Right renal cortex interstitium (tissue), 3 donors: ENCODE measurements at regions not wholly inside any gene's neighbourhood (a gene's known extent, or its start where the extent isn't known, plus 50 kb on each side); places are given as distances from the start of the nearest gene placed in this dataset.

Source experiments
- DNase-seq, 3 donors: peaks; one replicate each; pipeline ENCODE4 v3.0.0-alpha.2; 2013; ENCODE audit warnings: low read depth in 3 of 3, low spot score in 2 of 3

DNA sequence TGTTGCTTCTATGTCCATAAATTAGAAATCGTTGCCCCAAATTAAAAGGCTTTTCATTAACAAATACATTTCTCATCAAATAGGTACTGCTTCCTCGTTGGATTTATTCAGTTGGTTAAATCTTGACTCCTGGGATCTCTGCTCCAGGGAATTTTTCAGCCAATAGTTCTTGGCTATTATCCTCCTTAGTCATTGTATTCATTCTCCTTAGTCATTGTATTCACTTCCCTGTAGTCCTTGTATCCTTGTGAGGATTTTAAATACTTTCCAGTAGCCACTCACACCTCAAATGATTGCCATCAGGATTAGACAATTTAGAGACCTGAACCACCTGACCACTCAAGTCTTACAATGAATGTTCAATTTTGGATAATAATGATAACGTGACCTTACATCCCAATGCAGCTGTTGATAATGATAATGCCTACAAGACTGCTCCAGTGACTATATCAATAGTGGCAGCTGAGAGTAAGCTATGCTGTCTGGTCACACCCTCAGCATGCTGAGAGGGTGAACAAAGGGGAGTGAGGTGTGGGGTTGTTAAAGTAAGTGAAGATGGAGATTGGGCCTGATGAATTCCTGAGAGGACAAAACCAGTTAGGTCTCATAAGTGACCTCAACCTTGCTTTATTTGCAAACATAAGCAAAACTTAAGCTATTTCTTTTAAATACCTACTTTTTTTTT lies 193.7 kb upstream of the RTL1 start:
- DNase-seq = no peak

DNA sequence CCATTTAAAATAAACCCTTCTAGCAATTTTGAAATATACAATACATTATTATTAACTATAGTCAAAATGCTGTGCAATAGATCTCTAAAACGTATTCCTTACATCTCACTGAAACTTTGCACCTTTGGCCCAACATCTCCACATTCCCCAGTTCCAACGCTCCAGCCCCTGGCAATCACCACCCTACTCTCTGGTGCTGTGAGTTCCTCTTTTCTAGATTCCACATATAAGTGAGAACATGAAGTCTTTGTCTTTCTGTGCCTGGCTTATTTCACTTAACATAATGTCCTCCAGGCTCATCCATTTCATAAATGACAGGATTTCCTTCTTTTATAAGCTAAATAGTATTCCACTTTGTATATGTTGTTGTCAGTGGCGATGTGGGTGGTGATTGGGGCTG lies 194.7 kb upstream of the RTL1 start:
- no peak for DNase-seq

DNA sequence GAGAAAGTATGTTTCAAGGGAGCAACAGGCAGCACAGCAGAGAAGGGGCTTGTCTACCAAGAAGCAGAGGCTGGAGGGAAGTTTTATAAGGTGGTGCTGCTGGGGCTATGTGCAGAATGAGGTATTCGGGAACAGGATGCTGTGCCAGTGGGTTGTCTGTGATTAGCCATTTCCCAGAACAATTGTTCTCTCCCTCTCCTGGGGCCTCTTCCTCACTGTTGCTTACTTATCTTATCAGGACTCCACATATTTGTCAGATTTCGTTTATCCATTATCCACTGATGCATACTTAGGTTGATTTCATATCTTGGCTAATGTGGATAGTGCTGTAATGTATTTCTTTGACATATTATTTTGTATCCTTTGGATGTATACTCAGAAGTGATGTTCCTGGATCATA lies 195.1 kb upstream of the RTL1 start:
- no peak for DNase-seq

DNA sequence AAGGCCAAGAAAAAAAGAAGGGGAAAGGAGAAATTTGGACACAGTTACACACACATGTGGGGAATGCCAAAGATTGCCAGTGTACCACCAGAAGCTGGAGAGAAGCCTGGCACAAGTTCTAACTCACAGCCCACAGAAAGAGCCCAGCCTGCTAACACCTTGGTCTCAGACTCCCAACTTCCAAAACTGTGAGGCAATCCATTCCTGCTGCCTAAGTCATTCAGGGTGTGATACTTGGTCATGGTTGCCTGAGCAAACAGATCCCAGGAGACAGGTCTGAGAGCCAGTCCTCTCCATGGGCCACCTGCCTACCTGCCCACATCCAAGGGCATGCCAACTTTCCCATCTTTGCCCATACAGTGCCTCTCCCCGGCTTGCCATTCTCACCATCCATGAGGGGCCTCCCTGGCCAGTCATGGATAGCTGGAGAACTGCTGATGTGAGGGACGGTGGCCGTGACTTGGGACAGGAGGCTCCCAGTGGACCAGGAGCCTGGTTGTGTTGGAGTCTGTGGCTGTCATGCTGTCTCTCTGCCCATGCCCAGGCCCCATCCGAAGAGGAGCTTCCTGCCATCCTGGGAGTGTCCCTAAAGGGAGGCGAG lies 198.0 kb upstream of the RTL1 start:
- DNase-seq = no peak

DNA sequence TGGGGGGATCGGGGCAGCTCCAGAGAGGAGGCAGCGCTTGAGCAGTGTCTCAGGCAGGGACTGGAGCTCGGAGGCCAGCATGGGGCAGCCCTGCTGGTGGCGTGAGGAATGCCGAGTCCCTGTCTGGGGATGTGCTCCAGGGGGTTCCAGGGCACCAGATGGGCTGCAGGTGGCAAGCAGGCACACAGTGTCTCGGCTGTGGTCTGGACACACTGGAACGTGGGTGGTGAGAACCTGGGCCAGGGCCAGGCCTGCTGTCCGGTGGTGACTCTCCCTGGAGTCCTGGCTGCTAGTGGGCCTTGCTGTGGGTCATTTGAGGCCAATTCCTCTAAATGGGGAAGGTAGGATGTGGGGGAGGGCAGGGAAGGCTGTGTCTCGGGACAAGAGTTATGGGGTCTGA lies 199.4 kb upstream of the RTL1 start:
- DNase-seq = no peak

DNA sequence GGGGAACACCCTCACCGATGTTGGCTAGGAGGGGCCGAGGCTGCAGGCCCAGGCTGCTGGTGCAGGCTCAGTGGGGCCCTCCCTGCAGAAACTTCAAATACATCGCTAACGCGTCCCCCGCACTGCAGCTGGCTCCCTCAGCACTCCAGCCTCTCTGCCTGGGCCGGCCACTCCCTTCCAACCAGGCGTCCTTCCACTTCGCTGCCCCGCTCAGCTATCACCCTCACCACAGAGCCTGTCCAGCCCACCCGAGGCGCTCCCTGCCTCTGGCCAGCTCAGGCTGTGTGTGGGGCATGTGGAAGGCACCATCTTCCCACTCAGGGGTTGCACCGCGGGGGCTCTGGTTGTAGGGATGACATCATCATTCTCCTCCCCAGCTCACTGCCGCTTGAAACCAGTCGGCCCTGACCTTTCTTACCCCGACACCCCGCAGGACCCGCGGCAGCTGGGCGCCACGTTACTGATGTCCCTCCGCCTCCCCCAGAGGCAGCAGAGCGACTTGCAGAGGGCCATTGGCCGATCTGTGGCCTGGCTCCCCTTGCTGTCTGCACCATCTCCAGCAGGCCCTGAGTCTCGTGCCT lies 199.9 kb upstream of the RTL1 start:
- no peak for DNase-seq

DNA sequence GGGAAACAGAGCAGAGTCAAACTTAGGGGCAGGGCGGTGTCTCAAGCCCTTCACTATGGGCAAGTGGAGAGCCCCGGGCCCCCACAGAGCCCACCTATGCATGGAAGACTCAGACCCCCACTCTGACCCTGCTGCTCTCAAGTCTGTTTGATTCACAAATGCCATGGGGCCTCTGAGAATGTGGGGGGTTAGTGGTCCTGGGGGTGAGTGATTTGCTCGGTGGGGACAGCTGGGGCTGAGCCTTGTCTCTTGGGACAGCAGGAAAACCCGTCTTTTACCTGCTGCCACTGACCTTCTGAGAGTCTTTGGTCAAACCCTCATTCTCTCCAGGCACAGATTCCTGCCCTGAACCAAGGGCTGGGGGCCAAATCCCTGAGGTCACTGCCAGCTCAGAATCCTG lies 201.0 kb upstream of the RTL1 start:
- no peak for DNase-seq

DNA sequence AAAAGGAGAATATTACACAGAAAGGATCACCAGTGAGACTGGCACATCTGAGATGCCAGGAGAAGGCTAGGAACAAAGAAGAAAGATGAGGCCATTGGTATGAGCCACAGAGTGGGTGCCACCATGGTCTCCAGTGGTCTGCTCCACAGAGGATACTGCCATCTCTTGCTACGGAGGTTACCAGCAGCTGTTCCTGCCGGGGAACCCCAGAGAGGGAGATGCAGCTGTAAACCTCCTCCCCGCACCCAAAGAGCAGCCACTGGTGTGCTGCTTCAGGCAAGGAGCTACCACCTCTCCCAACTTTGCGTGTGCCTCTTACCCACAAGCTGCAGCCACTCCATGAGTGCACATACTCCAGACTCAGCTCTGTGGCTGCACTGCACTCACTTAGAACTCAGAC lies 201.5 kb upstream of the RTL1 start:
- DNase-seq = no peak

DNA sequence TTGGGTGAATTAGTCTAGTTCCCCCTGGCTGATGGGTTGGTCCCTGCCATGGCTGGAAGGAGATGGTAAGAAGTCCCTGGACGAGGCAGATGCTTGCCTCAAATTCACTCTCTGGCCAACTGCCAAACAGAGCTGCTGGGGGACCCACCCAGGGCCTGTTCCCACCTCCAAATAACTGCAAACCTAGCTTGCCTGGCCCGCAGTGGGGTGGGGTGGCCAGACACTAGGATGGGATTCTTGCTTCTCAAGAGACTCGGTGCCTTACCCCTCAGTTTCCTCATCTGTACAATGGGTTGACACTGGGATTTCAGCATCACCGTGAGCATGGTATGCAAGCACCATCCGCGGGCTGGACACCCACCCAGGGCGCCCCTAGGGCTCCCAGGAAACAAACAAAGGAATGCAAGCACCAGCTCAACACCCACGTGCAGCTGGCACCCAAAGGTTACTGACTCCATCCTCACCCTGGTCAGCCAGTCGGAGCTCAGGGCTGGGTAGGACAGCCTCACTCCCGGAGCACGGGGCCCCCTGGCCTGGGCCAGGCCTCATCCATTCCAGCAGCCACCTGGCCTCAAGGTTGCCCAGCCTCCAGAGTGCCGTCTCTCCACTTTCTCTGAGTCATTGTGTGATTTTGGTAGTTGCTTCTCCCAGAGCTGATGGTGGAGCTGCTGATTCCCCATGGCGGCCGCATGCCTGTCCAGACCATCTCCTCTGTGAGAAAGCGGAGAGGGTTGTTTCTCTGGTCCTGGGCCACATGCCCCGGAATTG lies 205.2 kb upstream of the RTL1 start:
- DNase-seq = no peak

DNA sequence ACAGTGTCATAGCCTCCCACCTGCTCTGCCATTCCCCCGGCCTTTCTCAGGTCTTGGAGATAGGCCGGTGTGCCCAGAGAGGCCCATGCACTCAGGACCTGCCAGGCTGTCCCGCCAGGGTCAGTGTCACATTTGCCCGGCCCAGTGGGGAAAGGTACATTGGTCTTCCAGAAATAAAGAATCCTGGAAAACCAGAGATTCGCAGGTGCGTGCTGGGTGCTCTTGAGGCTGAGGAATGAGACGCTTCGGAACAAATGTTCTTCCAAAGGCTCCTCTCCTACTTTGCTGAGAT lies 205.8 kb upstream of the RTL1 start:
- DNase-seq = no peak

DNA sequence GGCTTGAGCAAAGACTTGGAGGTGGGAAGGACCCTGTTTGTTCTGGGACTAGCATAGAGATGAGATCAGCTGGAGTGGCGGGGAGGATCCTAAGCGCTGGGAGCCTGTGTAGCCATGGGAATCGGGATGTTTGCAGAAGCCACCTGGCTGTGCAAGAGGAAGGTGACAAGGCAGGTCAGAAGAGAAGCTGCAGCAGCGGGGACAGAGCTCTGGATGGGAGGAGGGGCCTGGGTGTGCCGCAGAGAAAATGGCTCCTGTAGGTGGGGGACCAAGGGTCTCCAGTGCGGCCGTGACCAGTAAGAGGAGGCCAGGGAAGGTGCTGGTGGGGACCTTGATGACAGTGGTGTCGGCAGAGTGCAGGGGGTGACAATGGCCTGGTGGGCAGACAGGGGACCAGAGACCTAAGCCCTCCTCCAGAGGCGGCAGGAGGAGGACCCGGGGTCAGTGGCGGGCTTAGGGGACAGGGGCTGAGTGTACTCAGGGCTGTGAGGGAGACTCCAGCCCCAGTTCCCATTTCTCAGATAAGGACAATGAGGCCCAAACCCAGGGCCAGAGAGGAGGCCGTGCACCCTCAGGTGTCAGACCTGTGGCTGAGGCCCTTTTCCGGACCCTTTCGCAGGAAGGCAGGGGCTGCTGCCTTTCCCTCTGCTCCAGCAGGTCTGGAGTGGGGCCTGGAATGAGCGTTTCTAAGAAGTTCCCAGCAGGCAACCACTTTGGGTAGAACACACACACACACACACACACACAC lies 206.6 kb upstream of the RTL1 start:
- no peak for DNase-seq

DNA sequence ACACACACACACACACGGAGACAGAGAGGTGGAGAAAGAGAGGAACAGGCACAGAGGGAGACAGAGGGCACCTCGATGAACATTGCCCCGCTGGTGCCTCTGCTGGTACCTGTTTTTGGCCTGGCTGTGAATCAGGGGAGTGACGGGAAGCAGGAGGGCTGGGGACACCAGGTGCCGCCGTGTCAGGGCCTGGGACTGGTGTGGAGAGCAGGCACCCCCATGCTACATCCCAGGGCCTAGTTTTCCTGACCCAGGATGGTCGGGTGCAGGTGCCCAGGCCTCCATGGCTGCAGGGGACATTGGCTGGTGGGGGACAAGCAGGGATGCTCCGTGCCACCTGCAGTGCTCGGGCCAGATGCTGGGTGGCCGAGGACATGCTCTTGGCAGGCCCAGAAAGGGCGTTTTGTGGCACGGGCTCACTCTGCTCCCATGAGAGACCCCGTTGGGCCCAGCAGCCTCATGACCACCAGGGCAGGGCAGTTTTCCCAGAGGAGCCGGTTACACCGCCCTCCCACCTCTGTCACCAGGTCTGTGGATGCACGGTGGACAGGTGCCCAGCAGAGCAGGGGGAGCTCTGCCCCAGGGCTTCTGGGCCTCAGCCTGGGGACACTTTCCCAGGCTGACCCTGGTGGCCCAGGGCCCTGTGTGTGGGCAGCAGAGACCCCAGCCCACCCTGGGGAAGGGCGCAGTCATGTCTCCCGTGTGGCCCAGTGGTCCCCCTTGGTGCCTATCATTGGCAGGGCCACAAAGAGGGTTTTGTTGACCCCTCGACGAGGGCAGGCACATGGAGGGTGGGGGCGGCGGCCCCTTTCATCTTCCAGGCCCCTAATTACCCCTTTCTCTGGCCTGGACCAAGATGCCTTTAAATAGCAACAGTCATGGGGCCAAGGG lies 207.5 kb upstream of the RTL1 start:
- no peak for DNase-seq

DNA sequence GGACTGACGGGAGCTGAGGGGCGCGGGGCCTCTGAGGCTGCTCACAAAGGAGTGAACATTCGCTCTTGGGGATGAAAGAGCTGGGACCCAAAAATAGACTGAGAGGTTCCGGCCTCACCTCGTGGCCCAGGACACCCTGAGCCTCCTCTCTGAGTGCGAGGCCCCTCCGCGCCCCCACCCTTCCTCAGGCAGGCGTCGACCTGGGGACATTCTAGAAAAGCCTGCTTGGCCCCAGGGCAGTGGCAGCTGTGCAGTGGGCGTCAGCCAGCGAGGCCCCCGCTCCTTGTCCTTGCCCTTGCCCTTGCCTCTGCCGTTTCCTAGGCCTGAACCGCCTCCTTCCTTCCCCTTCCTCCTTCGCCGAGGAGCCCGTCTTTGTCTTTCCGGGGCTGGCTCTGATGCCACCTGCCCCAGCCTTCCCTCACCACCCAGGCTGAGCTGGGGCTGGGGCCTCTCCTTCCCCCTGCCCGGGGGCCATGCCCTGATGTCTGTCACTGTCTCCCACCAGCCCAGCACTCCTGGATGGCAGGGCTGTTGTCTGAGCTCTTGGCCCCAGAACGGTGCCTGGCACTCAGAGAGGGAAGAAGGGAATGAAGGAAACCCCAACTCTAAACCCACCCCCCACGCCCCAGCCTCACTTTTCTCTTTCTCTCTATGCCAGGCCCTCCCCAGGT lies 208.2 kb upstream of the RTL1 start:
- DNase-seq = no peak

DNA sequence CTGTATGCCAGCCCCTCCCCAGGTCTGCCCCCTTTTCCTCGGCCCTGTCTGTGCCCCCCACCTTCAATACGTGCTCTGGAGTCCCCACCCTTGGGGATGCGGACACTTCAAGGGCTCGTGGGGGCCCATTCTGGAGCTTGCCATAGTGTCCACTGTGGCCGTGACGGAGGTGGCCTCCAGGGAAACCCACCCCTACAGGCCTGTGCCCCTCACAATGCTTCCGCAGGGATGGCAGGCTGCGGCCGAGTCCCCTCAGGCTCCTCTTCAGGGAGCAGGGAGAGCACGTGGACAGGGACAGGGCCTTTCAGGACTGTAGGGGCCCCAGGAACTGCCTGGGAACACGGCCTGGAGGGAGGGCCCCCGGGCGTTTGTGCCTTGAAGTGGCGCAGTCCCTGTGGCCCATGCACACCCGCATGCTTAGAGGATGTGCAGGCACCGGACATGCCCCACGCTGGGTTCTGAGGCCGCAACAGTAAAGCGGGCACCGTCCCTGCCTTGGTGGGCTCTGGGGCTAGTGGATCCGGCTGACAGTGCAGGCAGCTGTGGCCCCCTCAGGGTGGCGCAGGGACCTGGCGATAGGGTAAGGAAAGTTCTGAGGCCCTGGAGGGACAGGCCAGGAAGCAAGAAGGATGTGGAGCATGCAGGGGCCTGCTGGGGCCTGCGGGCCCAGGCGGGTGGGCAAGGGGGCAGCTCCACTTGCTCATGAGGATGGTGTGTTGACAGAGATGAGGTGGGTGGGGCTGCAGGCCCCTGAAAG lies 209.0 kb upstream of the RTL1 start:
- DNase-seq = no peak

DNA sequence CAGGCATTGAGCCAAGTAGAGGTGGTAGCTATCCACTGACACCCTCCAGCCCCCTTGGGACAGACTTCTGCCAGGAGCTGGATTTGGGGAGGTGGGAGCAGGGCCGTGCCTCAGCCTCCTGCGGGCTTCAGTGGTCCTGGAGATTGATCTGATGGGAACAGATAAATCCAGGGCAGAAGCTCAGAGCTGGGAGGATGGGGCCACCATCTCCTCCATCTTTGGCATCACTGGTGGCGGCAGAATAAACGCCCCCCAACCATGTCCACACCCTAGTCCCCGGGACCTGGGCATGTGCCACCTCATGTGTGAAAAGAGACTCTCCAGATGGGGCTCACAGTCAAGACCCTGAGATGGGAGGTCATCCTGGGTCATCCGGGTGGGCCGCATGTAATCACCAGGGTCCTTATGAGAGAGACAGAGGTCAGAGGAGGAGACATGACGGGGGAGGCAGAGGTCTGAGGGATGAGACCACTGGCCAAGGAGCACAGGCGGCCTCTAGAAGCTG lies 209.6 kb upstream of the RTL1 start:
- no peak for DNase-seq

DNA sequence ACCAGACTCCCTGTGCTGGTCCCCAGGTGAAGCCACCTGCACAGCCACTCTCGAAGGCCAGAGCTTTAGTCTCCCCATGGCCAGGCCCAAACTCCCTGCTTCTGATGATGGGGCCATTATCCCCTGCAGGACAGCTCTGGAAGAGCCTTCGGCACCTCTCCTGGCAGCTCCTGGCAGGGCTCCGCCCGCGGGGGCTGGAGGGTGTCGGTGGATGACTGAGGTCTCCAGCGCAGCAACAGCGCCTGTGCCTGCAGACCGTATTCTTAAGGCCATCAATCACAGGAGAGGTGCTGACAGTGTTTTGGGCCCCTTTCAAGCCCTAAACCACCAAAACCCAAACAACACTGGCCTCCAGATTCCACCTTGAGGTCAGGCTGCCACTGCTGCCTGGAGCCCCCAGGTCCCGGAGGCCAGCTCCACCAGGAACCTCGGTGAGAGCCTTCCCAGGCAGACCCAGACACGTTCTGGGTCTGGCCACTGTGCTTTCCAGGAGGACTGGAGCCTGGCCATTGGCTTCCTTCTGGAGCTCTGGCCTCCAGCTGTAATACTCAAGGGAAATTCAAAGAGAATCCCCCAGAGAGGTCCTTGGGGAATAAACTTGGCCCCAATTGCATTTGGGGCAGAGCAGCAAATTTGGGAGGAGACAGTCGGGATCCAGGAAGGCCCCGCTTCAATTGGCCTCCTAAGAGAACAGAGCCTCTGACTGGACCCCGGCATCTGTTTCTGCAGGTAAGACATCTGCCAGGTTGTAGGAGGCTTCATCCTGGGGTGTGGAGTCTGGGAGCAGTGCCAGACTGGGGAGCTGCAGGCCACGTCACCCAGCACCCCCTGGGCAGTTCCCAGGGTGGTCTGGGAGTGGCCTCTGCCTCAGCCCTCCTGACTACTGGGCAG lies 210.6 kb upstream of the RTL1 start:
- DNase-seq = no peak

DNA sequence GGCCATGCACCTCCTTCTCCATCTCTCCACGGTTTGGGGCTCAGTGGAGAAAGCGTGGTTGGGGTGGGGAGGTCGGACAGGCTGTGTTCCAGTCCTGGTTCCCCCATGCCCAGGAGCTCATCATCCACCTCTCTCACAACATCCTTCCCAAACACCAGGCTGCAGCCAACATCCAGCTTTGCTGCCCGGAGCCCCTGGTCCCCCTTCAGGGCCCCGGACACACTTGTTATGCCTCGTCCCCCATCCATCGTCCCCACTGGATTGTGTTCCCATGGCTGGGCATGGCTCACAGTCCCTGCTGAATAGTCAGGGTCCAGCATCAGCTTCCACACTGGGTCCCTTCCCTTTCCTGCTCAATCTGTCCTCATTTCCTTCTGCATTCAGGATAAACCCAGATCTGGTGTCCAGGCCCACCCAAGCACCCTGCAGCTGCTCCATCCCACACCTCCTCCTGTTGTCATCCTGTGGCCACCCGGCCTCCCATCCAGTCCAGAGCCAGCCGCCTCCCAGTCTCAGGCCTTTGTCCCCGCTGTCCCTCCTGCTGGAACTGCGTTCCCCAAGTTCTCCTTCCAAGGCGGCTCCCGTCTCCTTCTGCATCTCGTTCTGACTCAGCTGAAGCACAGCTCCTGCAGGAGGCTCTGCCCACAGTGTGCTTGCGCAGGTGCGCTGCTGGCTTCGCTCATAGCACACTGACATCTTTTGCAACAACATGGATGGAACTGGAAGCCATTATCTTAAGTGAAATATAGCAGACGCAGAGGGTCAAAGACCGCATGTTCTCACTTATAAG lies 211.4 kb upstream of the RTL1 start:
- DNase-seq = no peak
